AG04450 (cell line): ENCODE measurements at regions not wholly inside any gene's neighbourhood (a gene's known extent, or its start where the extent isn't known, plus 50 kb on each side); places are given as distances from the start of the nearest gene placed in this dataset.

Experiments used
- CTCF ChIA-PET: fragments of 300-600, 350-600 bp; formaldehyde crosslinking; extraction: SDS; loops from one replicate; lab custom pipeline; 2022; ENCODE audit warnings: antibody characterized with exemption, inconsistent platforms; lab: Charles Lee
- POLR2A ChIA-PET: fragments of 350-600 bp; formaldehyde crosslinking; extraction: SDS; loops from one replicate; lab custom pipeline; 2021; ENCODE audit warnings: antibody characterized with exemption, inconsistent platforms; lab: Yijun Ruan, JAX
- DNase-seq: peaks from one replicate; pipeline ENCODE4 v3.0.0-alpha.2; 2011; ENCODE audit warnings: low read depth, low spot score
- H3K27ac ChIP-seq: one replicate; pipeline ENCODE4 v1.5.1; 2012; ENCODE audit warnings: low read depth, low read length, control low read depth
- H3K27me3 ChIP-seq: one replicate; pipeline ENCODE4 v1.6.0; 2012; ENCODE audit warnings: low read length; ENCODE audit not compliant: control insufficient read depth, insufficient read depth
- H3K4me3 ChIP-seq: 2 replicates; pipeline ENCODE4 v1.5.1; 2011; ENCODE audit warnings: mild to moderate bottlenecking, low read depth, low read length, control low read depth
- H3K9me3 ChIP-seq: 2 replicates; pipeline ENCODE4 v1.5.1; 2012; ENCODE audit warnings: low read length; ENCODE audit not compliant: control insufficient read depth, insufficient read depth
- TF ChIP-seq, protein P1 (sequence below): IDR thresholded peaks from 2 replicates; pipeline ENCODE4 v1.5.1; 2011; ENCODE audit warnings: low read depth, low read length, control low read depth, inconsistent platforms

DNA sequence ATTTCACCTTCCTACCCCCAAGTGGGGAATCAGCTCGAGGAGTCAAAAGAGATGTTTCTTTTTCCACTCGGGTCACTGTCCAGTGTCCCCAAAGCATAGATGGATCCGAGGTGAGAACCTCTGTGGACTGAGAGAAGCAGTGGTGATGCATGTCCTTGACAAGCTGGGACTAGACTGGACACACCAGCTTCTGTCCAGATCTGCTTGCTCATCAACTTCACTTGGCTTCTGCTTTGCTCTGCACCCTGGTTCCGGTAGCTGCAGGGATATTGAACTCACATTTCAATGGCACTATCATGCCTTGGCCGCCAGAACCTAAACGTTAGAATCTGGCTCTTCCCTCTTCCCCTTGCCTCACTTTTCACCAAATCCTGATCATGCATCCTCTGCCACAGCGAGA is 50.3 kb upstream of the CXCL12 start:
- no peak overlapping the region for H3K4me3 ChIP-seq
- no peak overlapping the region for H3K27ac ChIP-seq
- no peaks in the 10 kb centered on the region for H3K27me3 ChIP-seq
- DNase-seq = no peak
- ChIA-PET CTCF (no interaction called here), POLR2A (no interaction called here)
- TF ChIP-seq, protein P1, sequence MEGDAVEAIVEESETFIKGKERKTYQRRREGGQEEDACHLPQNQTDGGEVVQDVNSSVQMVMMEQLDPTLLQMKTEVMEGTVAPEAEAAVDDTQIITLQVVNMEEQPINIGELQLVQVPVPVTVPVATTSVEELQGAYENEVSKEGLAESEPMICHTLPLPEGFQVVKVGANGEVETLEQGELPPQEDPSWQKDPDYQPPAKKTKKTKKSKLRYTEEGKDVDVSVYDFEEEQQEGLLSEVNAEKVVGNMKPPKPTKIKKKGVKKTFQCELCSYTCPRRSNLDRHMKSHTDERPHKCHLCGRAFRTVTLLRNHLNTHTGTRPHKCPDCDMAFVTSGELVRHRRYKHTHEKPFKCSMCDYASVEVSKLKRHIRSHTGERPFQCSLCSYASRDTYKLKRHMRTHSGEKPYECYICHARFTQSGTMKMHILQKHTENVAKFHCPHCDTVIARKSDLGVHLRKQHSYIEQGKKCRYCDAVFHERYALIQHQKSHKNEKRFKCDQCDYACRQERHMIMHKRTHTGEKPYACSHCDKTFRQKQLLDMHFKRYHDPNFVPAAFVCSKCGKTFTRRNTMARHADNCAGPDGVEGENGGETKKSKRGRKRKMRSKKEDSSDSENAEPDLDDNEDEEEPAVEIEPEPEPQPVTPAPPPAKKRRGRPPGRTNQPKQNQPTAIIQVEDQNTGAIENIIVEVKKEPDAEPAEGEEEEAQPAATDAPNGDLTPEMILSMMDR = no peak
- no peaks in the 10 kb centered on the region for H3K9me3 ChIP-seq

DNA sequence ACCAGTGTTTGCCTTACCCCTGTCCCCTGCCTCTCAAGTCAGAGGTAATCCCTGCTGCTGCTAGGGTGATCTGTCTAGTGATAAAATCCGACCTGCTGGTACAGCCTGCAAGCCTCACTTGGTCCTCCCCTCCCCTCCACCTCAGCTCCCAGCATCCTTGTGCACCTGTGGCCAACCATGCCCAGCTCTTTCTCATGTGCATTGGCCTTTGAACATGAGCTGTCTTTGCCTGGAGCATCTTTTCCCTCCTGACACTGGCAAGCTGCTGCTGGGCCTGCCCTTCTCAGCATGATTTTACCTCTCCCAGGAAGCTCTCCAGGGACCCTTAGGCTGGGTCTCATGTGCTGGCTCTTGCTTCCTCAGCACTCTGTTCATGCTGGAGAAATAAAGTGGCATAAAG is 51.3 kb upstream of the CXCL12 start:
- DNase-seq = no peak
- no peaks in the 10 kb centered on the region for H3K27me3 ChIP-seq
- ChIA-PET CTCF (no interaction called here), POLR2A (no interaction called here)
- TF ChIP-seq, protein P1 = no peak
- no peak overlapping the region for H3K27ac ChIP-seq
- no peak overlapping the region for H3K4me3 ChIP-seq
- H3K9me3 ChIP-seq = no peaks in the 10 kb centered on the region

- no peaks in the 10 kb centered on the region for H3K9me3 ChIP-seq
- ChIA-PET POLR2A (no interaction called here), CTCF (no interaction called here)
- H3K27ac ChIP-seq = no peak overlapping the region
- no peaks in the 10 kb centered on the region for H3K27me3 ChIP-seq
- no peak overlapping the region for H3K4me3 ChIP-seq
- DNase-seq = no peak
- TF ChIP-seq, protein P1 = no peak
Observed at GRCh38 chr10:44437840-44438511, 53.1 kb upstream of the CXCL12 start.

DNA sequence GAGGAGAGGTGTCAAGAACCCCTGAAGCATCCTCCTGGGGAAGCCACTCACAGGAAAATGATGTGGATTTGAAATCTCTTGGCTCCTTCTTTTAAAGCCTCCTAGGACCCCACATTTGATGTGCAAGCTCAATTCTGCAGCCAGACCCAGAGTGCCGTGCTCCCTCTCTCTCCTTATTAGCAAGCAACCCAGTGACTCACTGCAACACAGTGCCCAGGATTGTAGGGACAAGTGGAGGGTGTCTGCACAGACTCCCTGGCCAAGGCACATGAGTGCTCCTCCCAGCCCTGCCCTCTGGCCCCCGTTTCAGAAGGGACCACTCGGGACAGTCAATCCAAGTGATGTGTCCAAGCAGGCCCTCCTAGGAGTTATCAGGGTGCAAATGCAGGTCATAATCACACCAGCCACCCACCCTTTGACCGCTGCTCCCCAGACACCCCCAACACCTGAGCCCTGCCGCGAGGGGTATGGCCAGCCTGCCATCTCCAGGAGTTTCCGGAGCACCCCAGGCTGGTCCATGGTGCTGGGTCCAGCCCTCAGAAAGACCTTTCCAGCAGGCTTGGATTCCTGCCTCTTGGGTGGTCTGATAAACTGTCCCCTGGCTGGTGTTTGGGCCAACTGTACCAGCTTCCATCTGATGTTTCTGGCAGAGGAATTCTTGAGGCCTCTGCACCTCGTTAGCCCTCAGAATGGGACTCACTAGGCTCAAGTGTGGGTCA is 54.5 kb upstream of the CXCL12 start:
- no peak overlapping the region for H3K4me3 ChIP-seq
- H3K27me3 ChIP-seq = no peaks in the 10 kb centered on the region
- POLR2A ChIA-PET = no interaction called here
- no peaks in the 10 kb centered on the region for H3K9me3 ChIP-seq
- TF ChIP-seq, protein P1 = no peak
- CTCF ChIA-PET = interaction anchor here (0.5 kb wide), 1 partner anchor 750 kb away, joined by 4 read pairs; no protein-coding TSS in a partner anchor
- no peak overlapping the region for H3K27ac ChIP-seq
- DNase-seq = no peak

GRCh38 chr10:44439958-44440244 is 55.0 kb upstream of the CXCL12 start:
- POLR2A ChIA-PET = no interaction called here
- TF ChIP-seq, protein P1 = no peak
- no peaks in the 10 kb centered on the region for H3K27me3 ChIP-seq
- H3K4me3 ChIP-seq = no peak overlapping the region
- CTCF ChIA-PET = no interaction called here
- no peaks in the 10 kb centered on the region for H3K9me3 ChIP-seq
- DNase-seq = no peak
- H3K27ac ChIP-seq = no peak overlapping the region
